ENCODE measurements at regions not wholly inside any gene's neighbourhood (a gene's known extent, or its start where the extent isn't known, plus 50 kb on each side); places are given as distances from the start of the nearest gene placed in this dataset.

GRCh38 chr14:62244221-62244620 is 482.0 kb downstream of the SNAPC1 start:
- TF ChIP-seq CTCF (IDR thresholded peaks at IDR 0.05) (no peak), POLR2A (IDR thresholded peaks at IDR 0.05) (no peak)
